ENCODE measurements at regions not wholly inside any gene's neighbourhood (a gene's known extent, or its start where the extent isn't known, plus 50 kb on each side); places are given as distances from the start of the nearest gene placed in this dataset.
"Not testable (repeated sequence)": the region's sequence is repeated elsewhere in the genome, so short reads cannot be mapped to it uniquely, and the experiment has no call there.

DNA sequence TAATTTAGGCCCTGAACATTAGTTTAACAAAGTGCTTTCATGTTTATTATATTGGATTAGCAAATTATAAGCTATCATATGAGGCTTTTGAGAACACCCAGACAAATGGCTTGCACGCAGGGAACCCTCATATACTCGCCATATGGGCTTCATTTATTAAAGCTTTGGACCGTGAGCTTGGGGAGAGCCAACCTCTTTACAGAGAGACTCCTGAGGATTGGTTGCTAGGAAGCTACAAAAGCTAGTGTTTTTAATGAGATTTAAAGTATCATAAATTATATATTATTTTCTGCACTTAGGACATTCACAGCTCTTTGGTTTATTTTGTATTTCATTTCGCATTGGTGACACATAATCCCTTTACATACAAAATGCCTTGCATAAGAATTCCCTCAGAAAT lies 193.8 kb upstream of the TOX3 start:
- Histone ChIP-seq H3K27ac (ENCODE audit: low read length) (no peak overlapping the region), H3K9me3 (replicated peaks; ENCODE audit: control insufficient read depth, low read depth, low read length) (no peaks in the 10 kb centered on the region), H3K27me3 (ENCODE audit: control insufficient read depth, insufficient read depth, low read length) (no peaks in the 10 kb centered on the region), H3K36me3 (ENCODE audit: control insufficient read depth, insufficient read depth, low read length) (no peaks in the 10 kb centered on the region), H3K4me3 (ENCODE audit: low read length) (no peak overlapping the region), H3K4me1 (ENCODE audit: control insufficient read depth, insufficient read depth, low read length) (no peaks in the 10 kb centered on the region)
- no peak for DNase-seq
- WGBS (ENCODE audit: insufficient coverage) = no CpG with 5 or more reads among the region's 4 CpGs

DNA sequence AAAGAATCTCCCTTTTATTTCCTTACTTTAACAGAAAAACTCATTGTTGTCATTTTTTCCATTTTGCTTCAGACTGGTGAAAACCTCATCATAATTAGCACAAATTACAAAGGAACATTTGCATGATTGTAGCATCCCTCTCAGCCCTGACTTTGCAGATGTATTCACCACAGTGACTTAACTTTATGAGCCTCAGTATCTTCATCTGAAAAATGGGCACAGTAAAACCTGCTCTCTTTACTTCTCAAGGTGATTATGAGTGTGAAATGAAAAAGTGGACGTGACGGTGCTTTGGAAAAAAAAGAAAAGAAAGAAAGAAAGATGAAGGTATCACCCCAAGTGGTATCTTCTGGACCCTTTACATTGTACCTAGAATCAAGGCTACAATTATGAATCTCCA lies 193.4 kb upstream of the TOX3 start:
- DNase-seq = no peak
- Histone ChIP-seq H3K4me1 (ENCODE audit: control insufficient read depth, insufficient read depth, low read length) (no peaks in the 10 kb centered on the region), H3K4me3 (ENCODE audit: low read length) (no peak overlapping the region), H3K27ac (ENCODE audit: low read length) (no peak overlapping the region), H3K27me3 (ENCODE audit: control insufficient read depth, insufficient read depth, low read length) (no peaks in the 10 kb centered on the region), H3K9me3 (replicated peaks; ENCODE audit: control insufficient read depth, low read depth, low read length) (no peaks in the 10 kb centered on the region), H3K36me3 (ENCODE audit: control insufficient read depth, insufficient read depth, low read length) (no peaks in the 10 kb centered on the region)
- no CpG with 5 or more reads among the region's 2 CpGs for WGBS (ENCODE audit: insufficient coverage)

DNA sequence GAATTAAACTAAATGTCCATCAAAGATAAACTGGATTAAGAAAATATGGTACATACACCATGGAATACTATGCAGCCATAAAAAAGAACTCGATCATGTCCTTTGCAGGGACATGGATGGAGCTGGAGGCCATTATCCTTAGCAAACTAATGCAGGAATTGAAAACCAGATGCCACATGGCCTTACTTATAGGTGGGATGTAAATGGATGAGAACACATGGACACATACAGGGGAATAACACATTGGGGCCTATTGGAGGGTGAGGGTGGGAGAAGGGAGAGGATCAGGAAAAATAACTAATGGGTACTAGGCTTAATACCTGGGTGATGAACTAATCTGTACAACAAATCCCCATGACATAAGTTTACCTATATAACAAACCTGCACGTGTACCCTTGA lies 192.0 kb upstream of the TOX3 start:
- H3K9me3 ChIP-seq (replicated peaks; ENCODE audit: control insufficient read depth, low read depth, low read length); H3K27me3 ChIP-seq (ENCODE audit: control insufficient read depth, insufficient read depth, low read length); H3K4me3 ChIP-seq (ENCODE audit: low read length); H3K36me3 ChIP-seq (ENCODE audit: control insufficient read depth, insufficient read depth, low read length); H3K27ac ChIP-seq (ENCODE audit: low read length); H3K4me1 ChIP-seq (ENCODE audit: control insufficient read depth, insufficient read depth, low read length); DNase-seq: not testable (repeated sequence)
- no CpG with 5 or more reads among the region's 2 CpGs for WGBS (ENCODE audit: insufficient coverage)

DNA sequence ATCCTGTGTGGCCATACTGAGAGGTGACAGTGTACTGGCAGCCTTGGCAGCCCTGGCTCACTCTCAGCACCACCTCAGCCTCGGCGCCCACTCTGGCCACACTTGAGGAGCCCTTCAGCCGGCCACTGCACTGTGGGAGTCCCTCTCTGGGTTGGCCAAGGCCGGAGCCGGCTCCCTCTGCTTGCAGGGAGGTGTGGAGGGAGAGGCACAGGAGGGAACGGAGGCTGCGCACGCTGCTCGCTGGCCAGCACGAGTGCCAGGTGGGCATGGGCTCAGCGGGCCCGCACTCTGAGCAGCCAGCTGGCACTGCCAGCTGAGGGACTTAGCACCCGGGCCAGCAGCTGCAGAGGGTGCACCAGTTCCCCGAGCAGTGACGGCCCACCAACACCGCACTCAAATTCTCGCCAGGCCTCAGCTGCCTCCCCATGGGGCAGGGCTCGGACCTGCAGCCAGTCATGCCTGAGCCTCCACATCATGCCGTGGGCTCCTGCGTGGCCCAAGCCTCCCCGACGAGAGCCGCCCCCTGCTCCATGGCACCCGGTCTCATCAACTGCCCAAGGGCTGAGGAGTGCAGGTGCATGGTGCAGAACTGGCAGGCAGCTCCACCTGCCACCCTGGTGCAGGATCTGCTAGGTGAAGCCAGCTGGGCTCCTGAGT lies 184.4 kb upstream of the TOX3 start:
- DNase-seq = no peak
- no peak overlapping the region for H3K4me3 ChIP-seq (ENCODE audit: low read length)
- WGBS (ENCODE audit: insufficient coverage) = 93% methylated on average over 21 of the region's 24 CpGs
- no peaks in the 10 kb centered on the region for H3K36me3 ChIP-seq (ENCODE audit: control insufficient read depth, insufficient read depth, low read length)
- no peaks in the 10 kb centered on the region for H3K27me3 ChIP-seq (ENCODE audit: control insufficient read depth, insufficient read depth, low read length)
- no peak overlapping the region for H3K27ac ChIP-seq (ENCODE audit: low read length)
- H3K4me1 ChIP-seq (ENCODE audit: control insufficient read depth, insufficient read depth, low read length) = no peaks in the 10 kb centered on the region
- H3K9me3 ChIP-seq (replicated peaks; ENCODE audit: control insufficient read depth, low read depth, low read length) = no peaks in the 10 kb centered on the region

DNA sequence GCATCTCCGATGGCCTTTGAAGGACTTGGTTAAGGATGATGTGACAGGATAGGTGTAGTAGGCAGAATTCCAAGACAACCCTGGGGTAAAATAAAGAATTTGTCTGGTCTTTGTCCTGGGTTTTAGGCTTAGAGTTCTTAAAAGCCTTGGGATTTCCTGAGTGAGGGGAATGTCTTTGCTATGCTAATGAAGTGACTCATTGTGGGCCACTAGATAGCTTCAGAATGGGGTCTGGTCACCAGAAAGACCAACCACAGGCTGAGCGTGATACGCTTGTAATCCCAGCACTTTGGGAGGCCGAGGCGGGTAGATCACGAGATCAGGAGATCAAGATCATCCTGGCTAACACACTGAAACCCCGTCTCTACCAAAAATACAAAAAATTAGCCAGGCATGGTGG lies 182.8 kb upstream of the TOX3 start:
- WGBS (ENCODE audit: insufficient coverage) = 94% methylated on average over 6 of the region's 7 CpGs
- Histone ChIP-seq H3K9me3 (replicated peaks; ENCODE audit: control insufficient read depth, low read depth, low read length) (no peaks in the 10 kb centered on the region), H3K27me3 (ENCODE audit: control insufficient read depth, insufficient read depth, low read length) (no peaks in the 10 kb centered on the region), H3K27ac (ENCODE audit: low read length) (no peak overlapping the region), H3K36me3 (ENCODE audit: control insufficient read depth, insufficient read depth, low read length) (no peaks in the 10 kb centered on the region), H3K4me1 (ENCODE audit: control insufficient read depth, insufficient read depth, low read length) (no peaks in the 10 kb centered on the region), H3K4me3 (ENCODE audit: low read length) (no peak overlapping the region)
- DNase-seq = no peak

DNA sequence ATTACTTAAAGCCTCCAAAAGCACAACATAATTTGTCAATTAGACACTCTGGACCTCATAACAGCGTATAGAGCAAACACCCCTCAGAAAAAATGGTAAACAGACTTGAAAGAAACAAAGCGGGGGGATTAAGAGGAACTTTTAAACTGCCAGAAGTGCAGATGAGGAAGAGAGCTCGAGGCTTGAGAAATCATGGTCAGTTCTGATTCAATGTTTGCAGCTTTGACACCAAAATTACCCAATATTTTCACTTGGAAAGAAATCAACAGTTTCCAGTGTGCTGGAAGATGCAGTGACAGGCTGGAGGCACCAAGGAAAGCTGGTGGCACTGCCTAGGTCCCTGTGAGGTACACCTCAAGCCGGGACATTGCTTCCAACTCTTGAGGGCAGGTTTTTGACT lies 180.9 kb upstream of the TOX3 start:
- no peak for DNase-seq
- H3K36me3 ChIP-seq (ENCODE audit: control insufficient read depth, insufficient read depth, low read length) = no peaks in the 10 kb centered on the region
- no peak overlapping the region for H3K4me3 ChIP-seq (ENCODE audit: low read length)
- WGBS (ENCODE audit: insufficient coverage) = 40% methylated on average over 2 of the region's 4 CpGs
- no peaks in the 10 kb centered on the region for H3K27me3 ChIP-seq (ENCODE audit: control insufficient read depth, insufficient read depth, low read length)
- H3K27ac ChIP-seq (ENCODE audit: low read length) = no peak overlapping the region
- no peaks in the 10 kb centered on the region for H3K9me3 ChIP-seq (replicated peaks; ENCODE audit: control insufficient read depth, low read depth, low read length)
- no peaks in the 10 kb centered on the region for H3K4me1 ChIP-seq (ENCODE audit: control insufficient read depth, insufficient read depth, low read length)

DNA sequence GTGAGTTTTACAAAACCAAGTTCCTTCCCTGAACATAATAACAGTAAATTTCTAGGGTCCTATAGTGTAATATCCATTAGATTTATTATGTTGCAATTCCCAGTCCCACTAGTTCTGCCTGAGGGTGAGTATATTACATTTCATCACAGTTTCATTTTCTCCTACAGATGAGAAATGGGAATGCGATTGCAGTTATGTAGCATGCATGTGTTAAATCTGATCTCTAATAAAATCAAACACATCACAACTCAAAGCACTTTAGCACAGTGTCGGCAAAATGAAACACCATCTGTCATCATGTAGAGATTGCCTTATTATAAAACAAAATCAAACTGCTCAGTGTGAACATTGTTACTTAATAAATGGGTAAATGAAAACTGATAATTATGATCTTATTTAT lies 180.5 kb upstream of the TOX3 start:
- no peak overlapping the region for H3K4me3 ChIP-seq (ENCODE audit: low read length)
- DNase-seq = no peak
- WGBS (ENCODE audit: insufficient coverage) = no CpG with 5 or more reads among the region's 2 CpGs
- H3K9me3 ChIP-seq (replicated peaks; ENCODE audit: control insufficient read depth, low read depth, low read length) = no peaks in the 10 kb centered on the region
- no peak overlapping the region for H3K27ac ChIP-seq (ENCODE audit: low read length)
- no peaks in the 10 kb centered on the region for H3K27me3 ChIP-seq (ENCODE audit: control insufficient read depth, insufficient read depth, low read length)
- no peaks in the 10 kb centered on the region for H3K36me3 ChIP-seq (ENCODE audit: control insufficient read depth, insufficient read depth, low read length)
- H3K4me1 ChIP-seq (ENCODE audit: control insufficient read depth, insufficient read depth, low read length) = no peaks in the 10 kb centered on the region

DNA sequence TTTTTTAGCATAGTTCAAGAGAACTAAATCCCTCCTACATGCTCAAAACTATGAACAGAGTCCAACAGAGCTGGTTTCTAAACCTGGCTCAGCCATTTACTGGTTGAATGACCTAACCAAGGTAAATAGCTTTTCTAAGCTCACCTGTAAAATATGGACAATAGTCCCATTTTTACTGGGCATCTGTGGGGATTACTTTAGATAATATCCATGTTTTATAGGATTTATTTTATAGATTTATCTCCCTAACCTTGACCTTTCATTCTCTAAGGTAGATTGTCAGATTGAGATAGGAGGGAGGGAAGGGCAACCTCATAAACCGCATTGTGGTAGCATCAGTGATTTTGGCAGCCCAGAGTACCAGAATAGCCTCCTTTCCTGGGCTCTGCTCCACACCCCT lies 178.5 kb upstream of the TOX3 start:
- no peak for DNase-seq
- Histone ChIP-seq H3K4me3 (ENCODE audit: low read length) (no peak overlapping the region), H3K36me3 (ENCODE audit: control insufficient read depth, insufficient read depth, low read length) (no peaks in the 10 kb centered on the region), H3K27ac (ENCODE audit: low read length) (no peak overlapping the region), H3K27me3 (ENCODE audit: control insufficient read depth, insufficient read depth, low read length) (no peaks in the 10 kb centered on the region), H3K9me3 (replicated peaks; ENCODE audit: control insufficient read depth, low read depth, low read length) (no peaks in the 10 kb centered on the region), H3K4me1 (ENCODE audit: control insufficient read depth, insufficient read depth, low read length) (no peaks in the 10 kb centered on the region)
- WGBS (ENCODE audit: insufficient coverage) = no CpG with 5 or more reads among the region's 1 CpG

DNA sequence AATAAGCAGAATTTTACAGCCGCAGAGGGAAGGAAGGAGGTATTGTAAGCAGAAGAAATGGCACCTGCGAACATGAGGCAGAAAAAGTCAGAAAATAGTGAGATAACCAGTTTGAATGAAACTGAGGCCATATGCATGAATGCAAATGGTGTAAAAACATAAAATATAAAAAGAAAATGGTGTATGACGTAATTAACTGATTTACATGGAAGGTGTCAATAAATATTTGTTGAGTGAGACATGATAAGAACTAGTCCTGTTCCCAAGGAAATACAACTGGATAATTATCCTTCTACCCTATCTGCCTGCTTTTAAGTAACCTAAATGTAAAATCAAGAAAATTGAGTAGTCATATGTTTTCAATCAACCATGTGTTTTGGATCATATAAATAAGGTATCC lies 178.1 kb upstream of the TOX3 start:
- Histone ChIP-seq H3K27me3 (ENCODE audit: control insufficient read depth, insufficient read depth, low read length) (no peaks in the 10 kb centered on the region), H3K4me3 (ENCODE audit: low read length) (no peak overlapping the region), H3K4me1 (ENCODE audit: control insufficient read depth, insufficient read depth, low read length) (no peaks in the 10 kb centered on the region), H3K9me3 (replicated peaks; ENCODE audit: control insufficient read depth, low read depth, low read length) (no peaks in the 10 kb centered on the region), H3K36me3 (ENCODE audit: control insufficient read depth, insufficient read depth, low read length) (no peaks in the 10 kb centered on the region), H3K27ac (ENCODE audit: low read length) (no peak overlapping the region)
- no peak for DNase-seq
- 71% methylated on average over 2 of the region's 3 CpGs for WGBS (ENCODE audit: insufficient coverage)

DNA sequence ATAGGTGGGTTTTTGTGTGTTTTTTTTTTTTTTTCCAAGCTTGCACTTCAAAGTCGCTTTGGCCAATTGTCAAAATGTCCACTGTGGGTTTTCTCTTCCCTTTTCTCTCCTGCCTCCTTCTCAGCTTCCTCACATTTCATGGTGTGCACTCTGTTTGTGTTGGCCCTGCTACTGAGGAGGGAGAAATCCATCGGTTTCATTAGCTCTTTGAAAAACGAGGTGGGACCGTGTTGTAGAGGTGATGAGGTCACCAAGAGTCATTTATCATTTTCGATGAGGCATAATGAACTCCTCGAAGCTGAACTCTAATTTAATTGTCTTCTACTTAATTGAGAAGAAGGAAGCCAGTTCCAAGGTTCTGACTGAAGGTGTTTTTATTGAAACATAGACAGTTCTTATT lies 174.4 kb upstream of the TOX3 start:
- no CpG with 5 or more reads among the region's 6 CpGs for WGBS (ENCODE audit: insufficient coverage)
- no peaks in the 10 kb centered on the region for H3K27me3 ChIP-seq (ENCODE audit: control insufficient read depth, insufficient read depth, low read length)
- no peaks in the 10 kb centered on the region for H3K36me3 ChIP-seq (ENCODE audit: control insufficient read depth, insufficient read depth, low read length)
- no peak overlapping the region for H3K27ac ChIP-seq (ENCODE audit: low read length)
- no peaks in the 10 kb centered on the region for H3K4me1 ChIP-seq (ENCODE audit: control insufficient read depth, insufficient read depth, low read length)
- no peak for DNase-seq
- H3K4me3 ChIP-seq (ENCODE audit: low read length) = no peak overlapping the region
- no peaks in the 10 kb centered on the region for H3K9me3 ChIP-seq (replicated peaks; ENCODE audit: control insufficient read depth, low read depth, low read length)

DNA sequence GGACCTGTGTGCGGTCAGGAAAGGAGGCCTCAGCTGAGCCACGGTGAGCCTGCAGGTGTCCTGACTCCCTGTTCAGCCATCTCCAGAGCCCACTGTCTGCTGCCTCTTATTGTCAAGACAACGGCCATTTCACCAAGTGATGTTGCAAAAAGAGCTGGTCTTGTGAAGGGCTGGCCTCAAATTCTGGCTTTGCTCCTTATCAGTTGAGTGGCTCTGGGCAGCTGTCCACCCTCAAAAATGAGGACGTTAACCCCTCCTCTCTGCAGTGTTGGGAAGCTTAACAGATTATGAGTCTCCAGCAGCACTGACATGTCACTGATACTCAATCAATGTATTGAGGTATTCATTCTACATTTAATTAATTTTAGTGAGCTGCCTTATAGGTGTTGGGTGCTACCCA lies 171.1 kb upstream of the TOX3 start:
- no CpG with 5 or more reads among the region's 4 CpGs for WGBS (ENCODE audit: insufficient coverage)
- Histone ChIP-seq H3K36me3 (ENCODE audit: control insufficient read depth, insufficient read depth, low read length) (no peaks in the 10 kb centered on the region), H3K27me3 (ENCODE audit: control insufficient read depth, insufficient read depth, low read length) (no peaks in the 10 kb centered on the region), H3K9me3 (replicated peaks; ENCODE audit: control insufficient read depth, low read depth, low read length) (no peaks in the 10 kb centered on the region), H3K4me3 (ENCODE audit: low read length) (no peak overlapping the region), H3K27ac (ENCODE audit: low read length) (no peak overlapping the region), H3K4me1 (ENCODE audit: control insufficient read depth, insufficient read depth, low read length) (no peaks in the 10 kb centered on the region)
- DNase-seq = no peak
